GM04503 (cell line): ENCODE measurements at regions not wholly inside any gene's neighbourhood (a gene's known extent, or its start where the extent isn't known, plus 50 kb on each side); places are given as distances from the start of the nearest gene placed in this dataset.

Source experiments
- DNase-seq: peaks from one replicate; pipeline ENCODE4 v3.0.0-alpha.2; 2012; ENCODE audit warnings: low read depth

DNA sequence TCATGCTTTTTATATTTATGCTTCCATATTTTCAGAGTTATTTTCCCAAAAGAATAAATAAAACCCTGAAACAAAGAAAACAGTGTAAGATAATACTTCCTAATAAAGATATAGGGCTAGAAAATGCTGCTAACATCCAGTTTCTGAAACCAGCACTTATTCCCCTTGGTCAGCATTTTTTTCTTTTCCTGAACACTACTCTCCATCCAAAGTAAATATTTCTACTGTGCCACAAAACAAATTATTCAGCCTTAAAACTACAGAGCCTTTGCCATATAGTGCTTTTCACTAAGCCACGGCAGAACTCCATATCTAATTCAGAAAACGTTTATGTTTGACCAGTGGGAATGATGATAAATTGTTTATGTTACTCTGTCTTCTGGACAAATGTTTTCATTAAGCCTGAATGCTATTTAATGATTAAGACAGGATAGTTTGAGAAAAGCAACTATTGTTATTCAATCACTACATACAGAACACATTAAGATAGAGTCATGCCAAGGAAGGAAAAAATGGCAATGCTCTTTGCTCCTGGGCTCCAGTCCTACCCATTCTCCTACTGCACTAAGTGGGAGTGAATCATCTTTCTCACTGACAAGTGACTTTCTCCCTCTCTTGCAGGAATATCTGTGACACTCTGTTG is 723.9 kb downstream of the FAT4 start:
- DNase-seq: no peak

DNA sequence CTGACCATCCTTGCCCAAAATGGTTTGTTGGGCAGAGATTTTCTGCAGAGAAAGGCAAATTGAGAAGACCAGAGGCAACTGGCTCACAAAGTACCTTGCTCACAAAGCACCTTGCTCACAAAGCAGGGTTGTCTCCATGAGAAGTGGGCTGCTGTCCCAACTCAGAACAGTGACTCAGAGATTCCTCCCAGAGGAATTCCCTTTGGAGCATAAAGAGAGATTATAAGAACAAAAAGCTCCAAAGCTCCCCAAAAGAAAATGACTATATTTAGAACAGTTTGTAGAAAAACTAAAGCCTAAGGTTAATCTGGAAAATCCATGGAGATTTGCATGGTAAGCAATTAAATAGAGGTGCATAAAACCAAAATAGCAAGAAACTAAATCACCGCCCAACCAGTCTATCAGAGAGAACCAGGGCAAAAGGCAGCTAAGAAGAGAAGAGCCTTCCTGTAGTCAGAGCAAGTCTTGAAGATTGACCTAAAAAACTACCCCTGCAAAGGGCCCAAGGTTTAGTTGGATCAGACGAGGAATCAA is 731.4 kb downstream of the FAT4 start:
- no peak for DNase-seq

DNA sequence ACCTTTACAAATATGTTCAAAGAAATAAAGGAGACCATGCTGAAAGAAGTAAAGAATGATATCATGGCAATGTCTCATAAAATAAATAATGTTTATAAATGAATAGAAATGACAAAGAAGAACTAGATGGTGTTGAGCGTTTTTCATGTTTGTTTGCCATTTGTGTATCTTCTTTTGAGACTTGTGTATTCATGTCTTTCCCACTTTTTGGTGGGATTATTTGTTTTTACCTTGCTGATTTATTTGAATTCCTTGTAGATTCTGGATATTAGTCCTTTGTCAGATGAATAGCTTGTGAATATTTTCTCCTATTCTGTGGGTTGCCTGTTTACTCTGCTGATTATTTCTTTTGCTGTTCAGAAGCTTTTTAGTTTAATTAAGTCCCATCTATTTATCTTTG is 732.4 kb downstream of the FAT4 start:
- DNase-seq: no peak

DNA sequence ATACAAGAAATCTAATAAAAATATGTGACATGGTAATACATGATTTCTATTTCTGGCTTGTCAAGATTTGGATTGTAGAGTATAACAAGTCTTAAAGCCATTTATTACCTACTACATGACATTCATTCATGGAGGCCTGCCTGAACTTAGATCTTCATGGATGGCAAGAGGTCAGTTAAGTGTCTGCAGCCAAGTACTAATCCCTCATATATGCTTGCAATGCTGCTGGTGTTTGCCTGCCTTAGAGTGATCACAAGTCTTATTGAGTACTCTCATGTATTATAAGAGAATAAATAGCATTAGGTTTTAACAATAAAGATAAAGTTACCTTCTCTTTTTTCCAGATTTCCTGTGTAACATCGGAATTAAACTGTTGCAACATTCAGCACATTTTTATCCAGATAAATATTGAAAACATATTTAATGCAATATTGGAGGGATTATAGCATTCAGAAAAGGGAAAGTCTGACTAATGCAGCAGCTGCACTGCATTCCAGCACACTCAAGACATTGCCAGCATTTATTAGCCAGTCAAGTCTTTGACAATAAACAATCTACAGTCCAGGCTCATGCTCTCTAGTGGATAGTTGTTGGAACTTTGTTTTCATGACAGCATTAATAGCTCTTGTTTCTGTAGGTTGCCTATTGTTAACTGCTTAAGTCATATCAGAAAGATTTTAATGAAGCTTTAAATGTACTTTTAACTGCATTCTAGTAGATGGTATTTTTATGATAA is 737.1 kb downstream of the FAT4 start:
- DNase-seq: peak; percentile 30

DNA sequence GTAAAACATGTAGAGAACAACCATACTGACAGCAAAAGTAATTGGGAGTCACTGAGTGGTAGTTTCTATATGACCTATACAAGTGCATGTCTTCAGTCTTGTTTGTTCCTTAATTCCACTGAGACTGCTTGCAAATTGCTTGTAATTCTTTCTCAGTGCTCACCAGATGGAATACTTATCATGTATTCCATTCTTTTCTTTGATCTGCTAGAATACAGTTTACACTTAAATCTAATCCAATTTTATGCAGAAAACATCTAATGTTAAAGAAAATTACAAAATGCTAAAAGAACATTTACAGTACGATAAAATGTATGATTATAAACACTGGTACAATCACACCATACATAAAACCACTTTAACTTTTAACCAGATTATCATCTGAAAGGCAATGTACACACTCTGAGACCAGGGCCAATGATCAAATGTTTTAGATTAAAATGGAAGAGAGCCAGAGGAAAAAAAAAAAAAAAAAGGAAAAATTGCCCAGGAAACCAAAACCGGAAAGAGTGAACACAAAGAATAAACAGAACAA is 741.4 kb downstream of the FAT4 start:
- no peak for DNase-seq

DNA sequence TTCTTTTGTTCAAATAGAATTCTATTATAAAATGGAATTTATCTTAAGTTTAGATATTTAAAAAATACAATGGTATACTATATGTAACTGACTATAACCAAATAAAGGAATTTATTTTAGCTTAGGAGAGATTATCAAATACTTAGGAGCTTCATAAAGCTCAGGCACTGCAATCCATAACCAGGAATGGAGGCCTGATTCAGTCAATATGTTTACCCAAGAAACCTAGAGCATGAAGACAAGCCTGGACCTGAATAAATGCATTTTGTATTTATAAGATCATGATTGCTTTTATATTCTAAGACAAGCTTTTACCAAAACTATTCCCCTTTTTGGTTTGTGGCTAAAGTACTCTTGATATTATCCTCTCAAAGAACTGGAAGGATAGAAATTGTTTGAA is 742.6 kb downstream of the FAT4 start:
- DNase-seq: no peak

DNA sequence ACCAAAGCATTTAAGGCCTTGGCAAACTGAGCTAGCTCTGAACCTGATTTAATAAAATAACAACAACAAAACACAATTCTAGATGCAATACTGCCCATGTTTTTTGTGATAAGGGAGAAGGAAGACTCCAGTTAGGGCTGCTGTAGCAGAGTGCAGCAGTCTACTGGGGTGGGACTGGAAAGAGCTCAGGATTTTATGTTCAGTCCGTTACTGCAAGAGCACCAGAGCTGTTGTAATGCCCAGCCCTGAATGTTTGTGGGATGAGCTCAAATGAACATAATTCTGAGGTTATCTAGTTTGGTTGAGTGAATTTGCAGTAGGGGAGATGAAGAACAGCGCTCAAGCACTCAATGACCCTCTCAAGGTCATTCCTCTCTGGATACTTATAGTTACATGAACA is 743.8 kb downstream of the FAT4 start:
- DNase-seq: no peak

DNA sequence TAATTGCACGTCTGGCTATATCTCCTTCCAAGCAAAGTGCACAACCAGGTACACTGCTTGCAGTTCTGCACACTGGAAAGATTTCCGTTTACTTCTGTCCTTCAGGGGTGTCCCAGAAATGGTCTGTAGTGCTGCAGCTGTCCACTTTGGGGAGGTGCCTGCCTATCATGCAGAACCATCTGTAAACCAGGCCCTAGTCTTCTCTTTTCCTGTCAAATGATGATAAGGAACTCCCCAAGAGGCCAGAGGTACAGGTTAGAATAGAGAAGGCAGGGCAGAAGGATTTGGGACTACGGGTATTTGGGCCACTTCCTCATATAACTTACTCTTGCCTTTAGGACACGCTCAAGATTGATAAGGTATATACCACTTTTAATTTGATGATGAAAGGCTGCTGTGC is 746.9 kb downstream of the FAT4 start:
- no peak for DNase-seq

DNA sequence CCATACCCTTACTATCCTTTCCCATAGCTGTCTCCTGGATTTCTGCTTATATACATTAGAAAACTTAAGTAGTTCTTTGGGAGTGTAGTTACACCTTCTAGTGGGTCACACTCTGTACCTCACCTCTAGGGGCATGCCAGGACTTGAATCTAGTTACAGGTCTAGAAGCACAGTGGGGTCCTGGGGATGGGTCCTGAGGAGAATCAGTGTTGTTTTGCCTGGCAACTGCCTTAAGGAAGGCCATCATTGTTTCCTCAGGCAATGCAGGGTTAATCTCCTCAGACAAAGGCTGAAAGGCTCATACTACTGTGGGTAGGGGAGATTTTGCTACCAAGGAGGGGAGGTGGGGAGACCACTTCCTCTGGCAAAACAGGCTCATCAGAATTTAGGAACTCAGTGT is 750.3 kb downstream of the FAT4 start:
- DNase-seq: no peak

DNA sequence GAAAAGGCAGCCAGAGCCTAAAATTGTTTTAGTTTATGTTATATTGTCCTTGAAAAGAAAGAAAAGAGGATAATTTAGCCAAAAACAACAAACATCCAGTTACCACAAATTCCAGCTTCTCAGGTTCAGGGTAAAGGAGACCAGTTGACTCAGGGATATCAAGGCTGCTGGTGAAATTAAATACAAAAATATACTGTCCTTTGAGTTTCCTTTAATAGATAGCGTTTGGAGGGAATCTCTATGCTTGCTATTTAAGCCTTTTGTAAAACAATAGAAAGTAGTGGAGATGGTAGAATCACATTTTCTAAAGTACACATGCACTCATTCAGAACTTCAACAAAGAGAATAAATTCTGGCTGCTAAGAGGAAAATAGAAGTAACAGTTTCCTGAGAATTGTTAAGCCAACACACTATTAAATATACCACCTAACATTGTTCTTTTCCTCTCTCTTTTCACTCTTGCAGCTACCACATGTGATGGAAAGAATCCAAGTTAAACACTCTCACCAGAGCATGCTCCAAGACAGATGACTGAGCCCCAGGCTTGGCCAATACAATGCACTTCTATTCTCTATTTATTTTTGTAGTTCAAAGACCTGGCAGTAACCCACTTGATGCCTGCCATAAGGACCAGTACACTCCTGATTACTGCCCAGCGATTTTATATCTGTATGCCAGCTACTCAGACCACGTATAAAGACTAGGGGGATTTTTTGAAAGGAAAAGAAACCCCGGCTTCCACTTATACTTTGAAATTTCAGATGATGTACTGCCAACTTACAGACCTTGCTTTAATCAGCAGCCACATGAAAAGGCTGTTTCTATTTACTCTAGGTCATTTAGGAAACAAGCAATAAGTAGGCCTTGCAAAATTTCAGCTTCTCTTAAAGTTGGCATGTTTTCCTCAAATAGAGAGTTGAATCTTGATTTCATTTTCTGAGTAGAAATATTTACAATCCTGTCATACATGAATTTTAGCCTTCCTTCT is 756.9 kb downstream of the FAT4 start:
- DNase-seq: peak; percentile 26

DNA sequence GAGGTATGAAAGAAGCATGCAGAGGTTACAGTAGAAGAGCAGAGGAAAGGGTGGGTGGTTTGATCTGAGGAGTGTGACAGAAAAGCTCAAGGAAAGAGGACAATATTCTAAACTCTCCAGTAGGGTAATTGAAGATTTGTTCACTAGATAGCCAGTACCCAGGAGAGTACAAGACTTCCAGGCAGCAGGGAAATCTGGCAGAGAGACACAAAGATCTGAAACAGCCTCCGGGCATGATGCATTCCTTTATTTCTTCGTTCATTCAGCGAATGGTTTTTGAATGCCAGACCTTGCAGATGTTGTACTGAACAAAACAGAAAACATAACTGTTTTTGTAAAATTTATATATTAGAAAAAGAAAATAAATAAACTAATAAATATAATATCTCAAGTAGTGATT is 766.6 kb downstream of the FAT4 start:
- no peak for DNase-seq

DNA sequence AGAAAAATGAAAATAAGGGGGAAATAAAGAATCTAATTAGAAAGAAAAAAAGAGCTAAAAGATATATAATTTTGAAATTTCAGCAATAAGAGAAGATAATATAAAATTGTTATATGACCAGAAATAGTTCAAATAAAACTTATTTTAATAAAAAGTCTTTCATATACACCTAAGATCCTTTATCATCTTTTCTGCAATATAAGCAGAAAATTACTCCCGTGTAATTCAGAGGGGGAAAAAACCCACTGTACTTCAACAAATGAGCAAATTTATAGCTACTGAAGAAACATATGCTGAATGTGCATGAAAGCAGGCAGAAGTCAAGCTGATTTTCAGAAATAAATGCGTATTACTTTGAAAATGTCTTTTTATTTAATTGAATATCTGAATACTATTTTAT is 771.3 kb downstream of the FAT4 start:
- no peak for DNase-seq

DNA sequence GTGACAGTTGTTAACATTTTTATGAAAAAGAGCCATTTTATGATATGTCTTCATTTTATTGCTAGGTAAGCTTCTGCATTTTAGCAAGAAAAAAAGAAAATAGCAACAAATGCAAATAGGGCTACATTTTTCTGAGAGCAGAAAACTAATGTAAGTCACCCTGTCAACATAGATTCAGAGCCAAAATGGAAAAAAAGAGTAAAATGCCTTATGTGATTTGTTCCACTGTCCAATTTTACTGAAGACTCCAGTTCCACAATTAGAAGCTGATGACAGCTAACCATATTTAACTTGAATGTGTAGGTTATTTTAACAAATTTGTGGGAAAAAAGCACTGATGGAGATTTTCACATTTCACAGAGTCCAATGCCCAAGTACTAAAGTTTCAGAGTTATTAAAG is 772.3 kb downstream of the FAT4 start:
- no peak for DNase-seq

DNA sequence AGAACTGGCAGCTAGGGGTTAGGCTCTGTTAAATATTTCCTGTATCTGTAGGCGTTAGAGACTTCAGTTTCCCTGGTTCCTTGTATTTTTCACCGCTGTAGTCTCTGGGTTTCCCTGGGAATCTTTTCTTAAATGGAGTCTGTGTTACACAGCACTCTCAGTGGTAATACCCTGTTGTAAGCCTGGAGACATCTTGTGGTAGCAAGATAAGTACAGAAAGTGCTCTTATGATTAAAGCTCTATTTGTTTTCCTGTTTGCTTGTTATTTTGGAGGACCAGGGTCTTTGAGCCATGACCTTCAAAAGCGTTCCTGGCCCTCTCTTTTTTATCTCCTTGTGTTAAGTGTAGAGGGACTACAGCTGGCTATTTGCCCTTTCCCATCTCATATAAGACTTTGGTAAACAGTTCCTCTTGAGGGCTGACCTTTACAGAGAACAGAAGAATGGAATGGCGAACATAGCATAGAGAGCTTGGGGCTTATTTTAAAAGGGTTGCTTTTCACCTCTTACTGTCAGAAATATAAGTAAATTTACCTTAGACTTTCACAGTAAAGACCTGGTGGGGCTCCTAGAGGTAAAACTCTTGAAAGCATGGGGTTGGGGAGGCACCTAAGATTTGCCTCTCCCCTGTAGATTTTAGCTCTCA is 782.5 kb downstream of the FAT4 start:
- DNase-seq: no peak

DNA sequence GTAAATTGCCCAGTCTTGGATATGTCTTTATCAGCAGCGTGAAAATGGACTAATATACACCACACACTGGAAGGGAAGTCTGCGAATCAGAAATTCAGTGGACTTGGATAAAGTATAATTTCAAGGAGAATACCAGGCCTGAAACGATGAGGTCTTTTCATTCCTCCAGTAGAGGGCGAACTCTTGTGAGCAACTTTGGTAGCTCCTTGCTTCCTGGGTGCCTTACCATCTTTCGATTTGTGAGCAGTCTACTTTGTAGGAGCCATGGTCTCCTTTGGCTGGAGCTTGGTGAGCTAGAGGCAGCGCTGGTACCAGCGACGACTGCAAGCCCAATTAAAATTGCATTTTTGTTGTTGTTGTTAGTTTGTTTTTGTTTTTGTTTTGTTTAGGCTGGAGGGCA is 791.9 kb downstream of the FAT4 start:
- no peak for DNase-seq

DNA sequence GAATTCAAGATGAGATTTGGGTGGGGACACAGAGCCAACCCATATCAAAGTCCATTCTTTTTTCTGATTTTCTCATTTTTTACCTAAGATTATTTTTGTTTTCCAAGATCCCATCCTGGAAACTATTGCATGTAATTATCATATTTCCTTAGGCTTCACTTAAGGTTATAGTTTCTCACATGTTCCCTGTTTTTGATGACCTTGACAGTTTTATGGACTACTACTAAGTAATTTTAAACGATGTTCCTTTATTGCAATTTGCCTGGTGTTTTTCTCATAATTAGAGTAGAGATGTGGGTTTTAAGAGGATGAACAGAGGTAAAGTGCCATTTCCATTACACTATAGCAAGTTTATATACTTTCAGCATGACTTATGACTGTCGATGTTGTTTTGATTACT is 795.1 kb downstream of the FAT4 start:
- no peak for DNase-seq

DNA sequence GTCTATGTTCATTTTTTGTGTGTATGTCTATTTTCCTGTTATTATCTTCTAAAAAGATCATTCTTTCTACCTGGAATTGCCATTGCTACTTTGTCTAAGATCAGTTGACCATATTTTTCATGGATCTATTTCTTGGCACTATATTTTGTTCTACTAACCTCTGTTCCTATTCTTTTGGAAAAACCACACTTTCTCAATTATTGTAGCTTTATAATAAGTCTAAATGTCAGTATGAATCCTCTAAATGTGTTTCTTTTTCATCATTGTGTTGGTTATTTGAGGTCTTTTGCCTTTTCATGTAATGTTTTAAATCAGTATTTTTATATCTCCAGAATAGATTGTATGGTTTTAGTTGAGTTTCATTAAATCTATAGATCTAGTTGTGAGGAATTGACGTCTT is 798.3 kb downstream of the FAT4 start:
- no peak for DNase-seq

DNA sequence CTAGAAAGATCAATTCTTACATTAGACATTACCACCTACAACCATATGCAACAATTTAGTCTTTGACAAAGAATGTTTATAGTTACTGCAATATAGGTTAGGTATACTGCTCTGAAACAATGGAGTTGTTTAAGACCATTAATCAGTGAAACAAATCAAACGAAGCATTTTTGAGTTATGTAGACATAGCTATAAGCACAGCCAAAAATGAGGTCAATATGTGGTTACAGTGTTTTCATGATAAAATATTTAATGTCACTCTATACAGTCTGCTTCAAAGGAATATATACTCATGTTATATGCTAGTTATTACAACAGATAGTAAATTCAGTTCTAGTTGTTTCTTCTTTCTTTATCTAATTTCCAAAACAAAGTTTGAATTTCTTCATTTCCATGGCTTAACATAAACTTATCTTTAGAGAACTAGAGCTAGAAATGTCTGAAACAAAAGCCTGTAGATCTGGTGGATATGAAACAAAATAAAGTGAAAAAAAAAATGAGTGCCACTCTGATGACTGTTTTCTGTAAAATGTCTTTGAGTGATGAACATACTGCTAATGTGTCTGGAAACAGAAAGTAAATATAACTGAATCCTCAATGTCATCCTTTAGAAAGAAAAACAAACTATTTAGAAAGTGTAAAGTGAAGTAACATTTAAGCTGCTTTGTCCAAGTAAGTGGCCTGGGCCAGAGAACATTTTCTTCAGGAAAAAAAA is 809.0 kb downstream of the FAT4 start:
- no peak for DNase-seq

DNA sequence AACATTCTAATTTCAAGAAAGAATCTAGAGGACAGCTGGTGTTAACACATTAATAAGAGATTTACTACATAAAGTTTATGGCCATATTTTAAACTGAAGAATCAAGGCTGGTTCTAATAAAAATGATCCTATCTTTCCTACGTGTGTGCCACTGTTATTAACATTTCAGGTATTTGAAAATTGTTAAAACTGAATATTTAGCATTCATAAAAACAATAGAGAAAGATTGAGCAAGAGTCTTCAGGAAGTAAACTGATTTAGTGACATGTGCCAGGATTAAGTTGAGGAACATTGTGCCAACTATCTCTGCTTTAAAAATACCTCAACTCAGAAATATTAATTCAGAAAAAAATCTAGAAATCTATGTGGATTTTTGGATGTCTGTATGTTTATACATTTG is 810.1 kb downstream of the FAT4 start:
- DNase-seq: no peak

DNA sequence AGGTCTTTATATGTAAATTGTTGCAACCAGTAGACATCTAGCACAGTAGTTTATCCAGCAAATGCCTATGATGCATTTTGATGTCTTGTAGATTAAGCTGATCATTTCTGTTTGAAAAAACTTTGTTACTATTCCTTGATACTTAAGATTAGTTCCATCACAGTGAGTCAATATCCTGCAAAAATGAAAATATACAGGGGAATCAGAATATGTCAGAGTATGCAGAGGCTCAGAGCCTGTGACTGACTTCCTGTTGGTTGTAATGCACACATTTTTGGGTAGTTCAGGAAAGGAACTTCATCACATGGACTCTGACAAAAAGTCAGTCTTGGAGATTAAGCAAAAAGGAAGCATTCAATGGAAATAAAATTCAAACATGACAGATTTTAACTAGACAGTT is 815.5 kb downstream of the FAT4 start:
- no peak for DNase-seq
